Activated naive CD4-positive, alpha-beta T cell treated with anti-CD3 and anti-CD28 coated beads for 36 hours (primary cell): ENCODE measurements at regions not wholly inside any gene's neighbourhood (a gene's known extent, or its start where the extent isn't known, plus 50 kb on each side); places are given as distances from the start of the nearest gene placed in this dataset.

Source experiments
- CTCF ChIA-PET: fragments of 350-600 bp; sonication (Branson Sonifier 250); formaldehyde crosslinking; loops from one replicate; lab custom pipeline; 2021; ENCODE audit warnings: antibody characterized with exemption; lab: Charles Lee
- DNase-seq: peaks from one replicate; pipeline ENCODE4 v3.0.0-alpha.2; 2020
- H3K27ac Mint-ChIP-seq: one replicate; pipeline ENCODE4 v1.8.0; 2021; ENCODE audit warnings: mild to moderate bottlenecking, mixed read lengths
- H3K27me3 Mint-ChIP-seq: one replicate; pipeline ENCODE4 v1.8.0; 2021; ENCODE audit warnings: low read depth, mixed read lengths
- H3K36me3 Mint-ChIP-seq: one replicate; pipeline ENCODE4 v1.8.0; 2021; ENCODE audit warnings: low read depth, mixed read lengths
- H3K4me1 Mint-ChIP-seq: one replicate; pipeline ENCODE4 v1.8.0; 2021; ENCODE audit warnings: low read depth, mixed read lengths
- H3K4me3 Mint-ChIP-seq: one replicate; pipeline ENCODE4 v1.8.0; 2021; ENCODE audit warnings: mild to moderate bottlenecking, moderate library complexity, mixed read lengths
- H3K9me3 Mint-ChIP-seq: one replicate; pipeline ENCODE4 v1.8.0; 2021; ENCODE audit warnings: mixed read lengths
- intact Hi-C: fragments of 100-400 bp; cut with micrococcal nuclease; formaldehyde crosslinking; loops from one replicate; pipeline ENCODE4 v1.15.1; 2023

- Mint-ChIP-seq H3K4me1 (no peaks in the 10 kb centered on the region), H3K27me3 (peaks cover 16% of the 10 kb centered on the region), H3K9me3 (no peaks in the 10 kb centered on the region), H3K4me3 (no peak overlapping the region), H3K27ac (no peak overlapping the region), H3K36me3 (no peaks in the 10 kb centered on the region)
- intact Hi-C loops = no loop called here
- CTCF ChIA-PET = no interaction called here
- no peak for DNase-seq
Measured at GRCh38 chr5:58403822-58404433, 56.0 kb downstream of the PLK2 start.

GRCh38 chr5:58401701-58402100 lies 58.2 kb downstream of the PLK2 start:
- peaks cover 10% of the 10 kb centered on the region for H3K27me3 Mint-ChIP-seq
- no peak overlapping the region for H3K4me3 Mint-ChIP-seq
- no peaks in the 10 kb centered on the region for H3K4me1 Mint-ChIP-seq
- intact Hi-C loops = no loop called here
- no peak for DNase-seq
- CTCF ChIA-PET = interaction anchor here (1.0 to 1.3 kb wide), 2 partner anchors 34 to 59 kb away, joined by 3 read pairs; no protein-coding TSS in a partner anchor
- H3K9me3 Mint-ChIP-seq = no peaks in the 10 kb centered on the region
- no peaks in the 10 kb centered on the region for H3K36me3 Mint-ChIP-seq
- H3K27ac Mint-ChIP-seq = no peak overlapping the region

GRCh38 chr5:58400737-58401136 lies 59.1 kb downstream of the PLK2 start:
- Mint-ChIP-seq H3K27me3 (peaks cover 10% of the 10 kb centered on the region), H3K36me3 (no peaks in the 10 kb centered on the region), H3K27ac (no peak overlapping the region), H3K4me1 (no peaks in the 10 kb centered on the region), H3K9me3 (no peaks in the 10 kb centered on the region), H3K4me3 (no peak overlapping the region)
- intact Hi-C loops = no loop called here
- DNase-seq = no peak
- CTCF ChIA-PET = interaction anchor here (0.6 to 1.1 kb wide), 2 partner anchors 62 to 1102 kb away, joined by 3 to 4 read pairs; no protein-coding TSS in a partner anchor

- no peak for DNase-seq
- Mint-ChIP-seq H3K27me3 (peaks cover 10% of the 10 kb centered on the region), H3K4me1 (no peaks in the 10 kb centered on the region), H3K4me3 (no peak overlapping the region), H3K36me3 (no peaks in the 10 kb centered on the region), H3K9me3 (no peaks in the 10 kb centered on the region), H3K27ac (no peak overlapping the region)
- CTCF ChIA-PET = interaction anchor here (1.1 kb wide), 1 partner anchor 63 kb away, joined by 4 read pairs; no protein-coding TSS in a partner anchor
- intact Hi-C loops = no loop called here
Measured at GRCh38 chr5:58399951-58400350, 59.9 kb downstream of the PLK2 start.

- no peak overlapping the region for H3K4me3 Mint-ChIP-seq
- no peaks in the 10 kb centered on the region for H3K36me3 Mint-ChIP-seq
- no peak overlapping the region for H3K27ac Mint-ChIP-seq
- H3K27me3 Mint-ChIP-seq = peaks cover 5% of the 10 kb centered on the region
- intact Hi-C loops = no loop called here
- no peak for DNase-seq
- no peaks in the 10 kb centered on the region for H3K9me3 Mint-ChIP-seq
- CTCF ChIA-PET = no interaction called here
- H3K4me1 Mint-ChIP-seq = no peaks in the 10 kb centered on the region
Measured at GRCh38 chr5:58394339-58394738, 65.5 kb downstream of the PLK2 start.

- Mint-ChIP-seq H3K4me3 (no peak overlapping the region), H3K4me1 (no peaks in the 10 kb centered on the region), H3K36me3 (no peaks in the 10 kb centered on the region), H3K27me3 (peaks cover 5% of the 10 kb centered on the region), H3K27ac (no peak overlapping the region), H3K9me3 (no peaks in the 10 kb centered on the region)
- CTCF ChIA-PET = no interaction called here
- intact Hi-C loops = no loop called here
- no peak for DNase-seq
Measured at GRCh38 chr5:58393716-58394115, 66.2 kb downstream of the PLK2 start.

- no peaks in the 10 kb centered on the region for H3K4me1 Mint-ChIP-seq
- peaks cover 5% of the 10 kb centered on the region for H3K27me3 Mint-ChIP-seq
- no peaks in the 10 kb centered on the region for H3K9me3 Mint-ChIP-seq
- intact Hi-C loops = no loop called here
- CTCF ChIA-PET = no interaction called here
- H3K27ac Mint-ChIP-seq = no peak overlapping the region
- no peaks in the 10 kb centered on the region for H3K36me3 Mint-ChIP-seq
- H3K4me3 Mint-ChIP-seq = no peak overlapping the region
- no peak for DNase-seq
Measured at GRCh38 chr5:58392496-58392895, 67.4 kb downstream of the PLK2 start.

- DNase-seq = no peak
- Mint-ChIP-seq H3K36me3 (no peaks in the 10 kb centered on the region), H3K9me3 (peaks cover 19% of the 10 kb centered on the region), H3K4me3 (no peak overlapping the region), H3K27me3 (peaks cover 10% of the 10 kb centered on the region), H3K4me1 (no peaks in the 10 kb centered on the region), H3K27ac (no peak overlapping the region)
- CTCF ChIA-PET = no interaction called here
- intact Hi-C loops = no loop called here
Measured at GRCh38 chr5:58383448-58383847, 76.4 kb downstream of the PLK2 start.

- intact Hi-C loops = no loop called here
- peaks cover 19% of the 10 kb centered on the region for H3K9me3 Mint-ChIP-seq
- DNase-seq = no peak
- CTCF ChIA-PET = no interaction called here
- no peak overlapping the region for H3K4me3 Mint-ChIP-seq
- peaks cover 10% of the 10 kb centered on the region for H3K27me3 Mint-ChIP-seq
- no peaks in the 10 kb centered on the region for H3K36me3 Mint-ChIP-seq
- H3K27ac Mint-ChIP-seq = no peak overlapping the region
- H3K4me1 Mint-ChIP-seq = no peaks in the 10 kb centered on the region
Measured at GRCh38 chr5:58382131-58382534, 77.8 kb downstream of the PLK2 start.

GRCh38 chr5:58381566-58381965 lies 78.3 kb downstream of the PLK2 start:
- intact Hi-C loops = no loop called here
- Mint-ChIP-seq H3K4me1 (no peaks in the 10 kb centered on the region), H3K4me3 (no peak overlapping the region), H3K27me3 (peaks cover 10% of the 10 kb centered on the region), H3K36me3 (no peaks in the 10 kb centered on the region), H3K27ac (no peak overlapping the region), H3K9me3 (peaks cover 19% of the 10 kb centered on the region)
- CTCF ChIA-PET = no interaction called here
- no peak for DNase-seq

- Mint-ChIP-seq H3K9me3 (peaks cover 19% of the 10 kb centered on the region), H3K4me3 (no peak overlapping the region), H3K4me1 (no peaks in the 10 kb centered on the region), H3K27me3 (peaks cover 10% of the 10 kb centered on the region), H3K36me3 (no peaks in the 10 kb centered on the region), H3K27ac (no peak overlapping the region)
- CTCF ChIA-PET = no interaction called here
- no peak for DNase-seq
- intact Hi-C loops = no loop called here
Measured at GRCh38 chr5:58380655-58381054, 79.2 kb downstream of the PLK2 start.

GRCh38 chr5:58378613-58379390 lies 81.1 kb downstream of the PLK2 start:
- Mint-ChIP-seq H3K4me3 (no peak overlapping the region), H3K9me3 (peaks cover 19% of the 10 kb centered on the region), H3K4me1 (no peaks in the 10 kb centered on the region), H3K36me3 (no peaks in the 10 kb centered on the region), H3K27me3 (peaks cover 10% of the 10 kb centered on the region), H3K27ac (no peak overlapping the region)
- CTCF ChIA-PET = interaction anchor here (0.6 to 0.8 kb wide), 2 partner anchors 11 to 944 kb away, joined by 3 to 4 read pairs; no protein-coding TSS in a partner anchor
- intact Hi-C loops = no loop called here
- DNase-seq = no peak

GRCh38 chr5:58370606-58371005 lies 89.3 kb downstream of the PLK2 start:
- no peak overlapping the region for H3K4me3 Mint-ChIP-seq
- no peak for DNase-seq
- H3K27ac Mint-ChIP-seq = no peak overlapping the region
- no peaks in the 10 kb centered on the region for H3K4me1 Mint-ChIP-seq
- peaks cover 4% of the 10 kb centered on the region for H3K27me3 Mint-ChIP-seq
- CTCF ChIA-PET = no interaction called here
- no peaks in the 10 kb centered on the region for H3K36me3 Mint-ChIP-seq
- H3K9me3 Mint-ChIP-seq = peaks cover 5% of the 10 kb centered on the region
- intact Hi-C loops = no loop called here
